H1 (cell line): ENCODE measurements at regions not wholly inside any gene's neighbourhood (a gene's known extent, or its start where the extent isn't known, plus 50 kb on each side); places are given as distances from the start of the nearest gene placed in this dataset.

Experiments
- BRCA1 ChIP-seq: IDR thresholded peaks from 2 replicates; pipeline ENCODE4 v1.6.1; 2012; ENCODE audit warnings: low read depth, low read length, improper control_type of control experiment
- CBX8 ChIP-seq: fragments of 300-800, 300-1000 bp; sonication (generic); IDR thresholded peaks from 2 replicates; pipeline ENCODE4 v1.7.1; 2016; ENCODE audit warnings: low read depth, low read length, borderline replicate concordance
- CEBPB ChIP-seq: IDR thresholded peaks from 2 replicates; pipeline ENCODE4 v1.6.1; 2012; ENCODE audit warnings: low read depth, low read length
- CHD2 ChIP-seq: IDR thresholded peaks from 2 replicates; pipeline ENCODE4 v1.6.1; 2012; ENCODE audit warnings: low read length, improper control_type of control experiment
- CTCF ChIP-seq, 3 experiments: IDR thresholded peaks; 1 replicate in 2 of 3; 2 replicates in 1 of 3; pipeline versions ENCODE4 v1.5.1 to v1.6.1; 2011; ENCODE audit warnings: low read length in 3 of 3, mild to moderate bottlenecking in 3 of 3, inconsistent platforms in 2 of 3, low read depth in 1 of 3, moderate library complexity in 1 of 3; ENCODE audit not compliant: insufficient read depth in 1 of 3; ENCODE audit errors: control extremely low read depth in 1 of 3
- EP300 ChIP-seq, 2 experiments: IDR thresholded peaks; 1 replicate in 1 of 2; 2 replicates in 1 of 2; pipeline ENCODE4 v1.6.1; 2011 to 2012; ENCODE audit warnings: low read depth in 2 of 2, low read length in 2 of 2, mild to moderate bottlenecking in 2 of 2, borderline replicate concordance in 1 of 2, inconsistent platforms in 1 of 2, moderate library complexity in 1 of 2
- JUN ChIP-seq: IDR thresholded peaks from 2 replicates; pipeline ENCODE4 v1.6.1; 2011; ENCODE audit warnings: low read depth, mild to moderate bottlenecking, improper control_type of control experiment, low read length
- POLR2A ChIP-seq, 2 experiments: IDR thresholded peaks; 1 replicate in 1 of 2; 2 replicates in 1 of 2; pipeline ENCODE4 v1.6.1; 2011; ENCODE audit warnings: low read depth in 2 of 2, low read length in 2 of 2, mild to moderate bottlenecking in 2 of 2; ENCODE audit errors: control extremely low read depth in 1 of 2
- POLR2AphosphoS5 ChIP-seq: IDR thresholded peaks from 2 replicates; pipeline ENCODE4 v1.6.1; 2011; ENCODE audit warnings: low read depth, low read length
- POU5F1 ChIP-seq: IDR thresholded peaks from 2 replicates; pipeline ENCODE4 v1.6.1; 2011; ENCODE audit warnings: low read depth, mild to moderate bottlenecking, low read length, moderate library complexity
- RXRA ChIP-seq: IDR thresholded peaks from 2 replicates; pipeline ENCODE4 v1.6.1; 2011; ENCODE audit warnings: low read depth, mild to moderate bottlenecking, low read length, moderate library complexity; ENCODE audit not compliant: insufficient read depth

- TF ChIP-seq RXRA (no peak), CBX8 (no peak), CTCF (IDR thresholded peaks at IDR 0.05; ENCODE audit: control extremely low read depth in 1 of 3, insufficient read depth in 1 of 3, low read depth in 1 of 3, low read length in 3 of 3) (no peak), POLR2A (IDR thresholded peaks at IDR 0.05; ENCODE audit: control extremely low read depth in 1 of 2, low read depth in 2 of 2, low read length in 2 of 2) (no peak), BRCA1 (no peak), POU5F1 (no peak), CHD2 (no peak), EP300 (IDR thresholded peaks at IDR 0.05; ENCODE audit: borderline replicate concordance in 1 of 2, low read depth in 2 of 2, low read length in 2 of 2) (no peak), CEBPB (no peak), JUN (no peak), POLR2AphosphoS5 (no peak)
Observed at GRCh38 chr10:100679327-100679726, 66.1 kb upstream of the PAX2 start.
